ENCODE measurements at regions not wholly inside any gene's neighbourhood (a gene's known extent, or its start where the extent isn't known, plus 50 kb on each side); places are given as distances from the start of the nearest gene placed in this dataset.

GRCh38 chr9:81532251-81532650 lies 157.1 kb downstream of the TLE1 start:
- no peak for DNase-seq

GRCh38 chr9:81531511-81531910 lies 157.8 kb downstream of the TLE1 start:
- DNase-seq, result no peak

- DNase-seq, result no peak
Measured at GRCh38 chr9:81530846-81531245, 158.5 kb downstream of the TLE1 start.

GRCh38 chr9:81530310-81530810 lies 159.0 kb downstream of the TLE1 start:
- DNase-seq, result no peak

GRCh38 chr9:81529556-81530193 lies 159.7 kb downstream of the TLE1 start:
- DNase-seq, result no peak

GRCh38 chr9:81526587-81526986 lies 162.8 kb downstream of the TLE1 start:
- no peak for DNase-seq

GRCh38 chr9:81522716-81523551 lies 166.4 kb downstream of the TLE1 start:
- DNase-seq, result no peak

GRCh38 chr9:81521892-81522291 lies 167.5 kb downstream of the TLE1 start:
- no peak for DNase-seq

- no peak for DNase-seq
Measured at GRCh38 chr9:81519816-81520495, 169.4 kb downstream of the TLE1 start.

GRCh38 chr9:81517954-81518353 lies 171.4 kb downstream of the TLE1 start:
- no peak for DNase-seq

- DNase-seq, result no peak
Measured at GRCh38 chr9:81513059-81513458, 176.3 kb downstream of the TLE1 start.

- no peak for DNase-seq
Measured at GRCh38 chr9:81512641-81513040, 176.7 kb downstream of the TLE1 start.

- DNase-seq, result no peak
Measured at GRCh38 chr9:81508476-81508875, 180.9 kb downstream of the TLE1 start.

- DNase-seq, result no peak
Measured at GRCh38 chr9:81506941-81507864, 182.1 kb downstream of the TLE1 start.

- no peak for DNase-seq
Measured at GRCh38 chr9:81499594-81499993, 189.8 kb downstream of the TLE1 start.

GRCh38 chr9:81499021-81499454 lies 190.3 kb downstream of the TLE1 start:
- no peak for DNase-seq

GRCh38 chr9:81498576-81498975 lies 190.8 kb downstream of the TLE1 start:
- no peak for DNase-seq

- DNase-seq, result no peak
Measured at GRCh38 chr9:81497091-81497490, 192.3 kb downstream of the TLE1 start.

GRCh38 chr9:81492710-81493447 lies 196.5 kb downstream of the TLE1 start:
- DNase-seq, result no peak

- no peak for DNase-seq
Measured at GRCh38 chr9:81490605-81491331, 198.6 kb downstream of the TLE1 start.

- DNase-seq, result no peak
Measured at GRCh38 chr9:81489046-81489445, 200.3 kb downstream of the TLE1 start.

Measured in SIG-M5 (cell line).